GM19193 (cell line): ENCODE measurements at regions not wholly inside any gene's neighbourhood (a gene's known extent, or its start where the extent isn't known, plus 50 kb on each side); places are given as distances from the start of the nearest gene placed in this dataset.

Experiments used
- POLR2A ChIP-seq: IDR thresholded peaks from 4 replicates; pipeline ENCODE4 v1.6.1; 2011; ENCODE audit not compliant: insufficient read depth, insufficient read length; ENCODE audit errors: extremely low read depth

GRCh38 chr22:48534395-48534958 lies 1293.2 kb downstream of the BRD1 start:
- no peak for TF ChIP-seq POLR2A

DNA sequence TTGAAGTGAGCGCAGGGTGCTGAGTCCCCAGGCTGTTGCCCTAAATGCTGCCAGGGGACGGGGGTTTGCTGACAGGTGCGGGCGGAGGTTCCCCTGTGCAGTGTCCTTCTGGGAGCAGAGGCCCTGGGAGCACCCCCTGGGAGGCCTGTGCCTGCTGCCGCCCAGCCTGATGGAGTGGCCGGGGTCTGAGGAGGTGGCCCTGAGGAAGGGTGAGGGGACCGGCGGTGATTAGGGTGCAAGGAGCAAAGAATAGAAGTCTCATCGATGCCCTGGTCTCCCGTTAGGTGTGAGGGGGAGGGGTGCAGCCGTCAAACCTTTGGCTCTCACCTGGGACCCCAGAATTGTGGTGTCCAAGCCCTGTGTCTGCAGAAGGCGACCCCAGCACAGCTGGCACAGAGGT lies 1294.7 kb downstream of the BRD1 start:
- no peak for TF ChIP-seq POLR2A

DNA sequence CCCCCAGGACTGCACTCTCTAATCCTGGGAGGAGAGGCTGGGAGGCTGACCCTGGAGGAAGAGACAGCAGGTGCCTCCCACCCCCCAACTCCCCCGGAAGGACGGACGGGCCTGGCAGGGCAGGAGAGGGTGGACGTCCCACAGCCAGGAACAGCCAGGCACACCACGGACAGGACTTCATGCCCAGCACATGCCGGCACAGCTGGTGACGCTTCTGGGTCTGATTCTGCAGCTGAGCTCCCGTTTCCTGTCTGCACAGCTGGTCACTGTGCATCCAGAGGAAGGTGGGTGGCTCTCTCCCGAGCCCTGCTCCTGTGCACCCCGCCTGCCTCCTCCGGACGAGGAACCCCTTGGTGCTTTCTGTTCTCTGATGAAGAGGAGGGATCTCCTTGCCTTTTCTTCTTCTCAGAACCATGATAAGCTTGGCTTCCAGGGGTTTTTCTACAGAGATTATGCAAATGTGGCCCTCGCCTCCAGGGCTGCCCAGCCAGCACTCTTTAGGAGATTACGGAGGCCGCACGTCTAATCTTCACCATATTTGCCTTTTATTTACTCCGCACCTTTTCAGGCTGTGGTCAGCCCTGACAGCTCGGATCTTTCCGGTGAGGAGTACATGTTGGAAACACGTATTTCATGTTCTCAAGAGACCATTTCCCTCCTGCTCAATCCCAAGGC lies 1295.8 kb downstream of the BRD1 start:
- no peak for TF ChIP-seq POLR2A

- no peak for TF ChIP-seq POLR2A
These were observed 1296.6 kb downstream of the BRD1 start for GRCh38 chr22:48531108-48531507.

DNA sequence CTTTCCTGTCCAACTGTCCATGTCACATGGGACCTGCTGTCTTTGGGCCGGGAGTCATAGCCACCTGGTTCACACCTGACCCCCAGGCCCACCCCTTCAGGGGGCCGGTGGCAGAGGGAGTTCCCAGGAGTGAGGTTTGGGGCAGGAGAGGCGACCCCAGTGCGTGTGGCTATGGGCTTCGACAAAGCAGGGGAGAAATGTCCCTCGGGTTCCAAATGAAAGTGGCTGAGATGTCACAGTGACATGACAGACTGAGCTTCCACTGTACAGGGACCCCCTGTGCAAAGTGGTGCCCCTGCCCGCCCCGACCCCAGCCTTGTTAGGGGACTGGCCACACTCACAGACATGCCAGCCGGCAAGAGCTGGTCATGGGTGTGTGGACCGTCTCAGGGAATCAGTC lies 1297.0 kb downstream of the BRD1 start:
- no peak for TF ChIP-seq POLR2A

- no peak for TF ChIP-seq POLR2A
These were observed 1299.3 kb downstream of the BRD1 start for GRCh38 chr22:48528221-48528915.

DNA sequence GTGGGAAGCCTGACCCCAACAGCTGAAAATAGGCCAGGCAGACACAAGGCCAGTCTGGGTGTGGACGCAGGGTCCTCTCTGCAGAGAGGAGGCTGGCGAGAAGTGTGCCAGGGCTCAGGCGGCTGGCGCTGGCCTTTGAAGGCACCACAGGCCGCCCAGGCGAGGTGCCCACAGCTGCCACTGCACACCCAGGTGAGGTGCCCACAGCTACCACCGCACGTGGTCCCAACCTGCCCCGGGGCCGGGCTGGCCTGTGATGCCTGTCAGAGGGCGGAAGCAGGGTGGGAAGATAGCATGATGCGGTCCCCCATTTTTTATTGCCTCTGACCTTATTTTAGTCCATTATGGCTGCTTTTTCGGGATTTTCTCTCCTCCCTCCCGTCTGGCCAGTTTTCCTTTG lies 1303.9 kb downstream of the BRD1 start:
- no peak for TF ChIP-seq POLR2A

- no peak for TF ChIP-seq POLR2A
These were observed 1304.6 kb downstream of the BRD1 start for GRCh38 chr22:48523091-48523490.

DNA sequence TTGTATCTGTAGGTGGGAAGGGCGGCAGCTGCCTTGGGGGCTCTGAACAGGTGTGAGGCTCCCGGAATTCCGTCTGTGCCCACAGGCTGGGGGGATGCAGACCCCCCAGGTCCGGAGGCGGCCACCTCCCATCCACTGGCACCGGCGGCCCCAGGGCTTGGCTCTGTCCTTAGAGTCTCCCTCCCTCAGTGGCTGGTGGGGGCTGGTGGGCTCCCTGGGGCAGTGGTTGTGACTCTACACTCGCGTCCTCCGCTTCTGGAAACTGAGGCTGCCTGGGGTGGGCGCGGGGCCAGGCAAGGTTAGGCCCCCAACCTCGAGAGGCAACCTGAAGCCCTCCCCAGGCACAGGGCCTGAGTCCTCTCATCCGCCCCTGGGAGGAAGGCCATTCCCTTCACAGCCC lies 1305.4 kb downstream of the BRD1 start:
- TF ChIP-seq POLR2A = no peak

DNA sequence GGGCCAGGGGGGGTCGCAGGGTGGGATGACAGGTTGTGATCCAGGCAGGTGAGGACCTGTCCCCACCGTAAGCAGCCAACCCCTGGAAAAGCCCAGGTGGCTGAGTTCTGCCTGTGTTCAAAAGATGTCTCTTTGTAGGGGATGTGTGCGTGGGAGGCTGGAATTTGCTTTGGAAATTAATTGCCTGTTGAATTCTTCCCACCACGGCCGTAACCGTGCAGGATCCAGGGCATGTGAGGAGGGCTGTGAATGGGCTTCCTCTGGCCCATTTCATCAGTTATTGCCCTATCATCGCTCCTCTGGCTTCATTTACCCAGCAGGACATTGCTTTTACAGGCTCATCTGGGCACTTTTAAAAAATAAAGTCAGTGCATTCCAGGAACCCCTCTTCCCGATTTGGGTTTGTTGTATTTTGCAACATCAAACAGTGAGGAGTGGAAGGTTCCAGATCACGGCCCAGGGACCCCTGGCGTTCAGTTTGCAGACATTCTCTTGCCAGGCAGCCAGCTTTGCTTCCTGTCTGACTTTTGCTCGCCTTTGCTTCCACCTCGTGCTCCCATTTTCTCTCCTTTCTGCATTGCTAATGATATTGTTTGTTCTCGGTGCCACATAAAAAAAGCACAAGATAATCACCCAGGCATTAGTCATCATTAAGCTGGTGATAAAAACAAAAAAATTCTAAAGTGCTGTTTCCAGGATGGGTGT lies 1306.6 kb downstream of the BRD1 start:
- no peak for TF ChIP-seq POLR2A

GRCh38 chr22:48520207-48520606 lies 1307.5 kb downstream of the BRD1 start:
- no peak for TF ChIP-seq POLR2A

DNA sequence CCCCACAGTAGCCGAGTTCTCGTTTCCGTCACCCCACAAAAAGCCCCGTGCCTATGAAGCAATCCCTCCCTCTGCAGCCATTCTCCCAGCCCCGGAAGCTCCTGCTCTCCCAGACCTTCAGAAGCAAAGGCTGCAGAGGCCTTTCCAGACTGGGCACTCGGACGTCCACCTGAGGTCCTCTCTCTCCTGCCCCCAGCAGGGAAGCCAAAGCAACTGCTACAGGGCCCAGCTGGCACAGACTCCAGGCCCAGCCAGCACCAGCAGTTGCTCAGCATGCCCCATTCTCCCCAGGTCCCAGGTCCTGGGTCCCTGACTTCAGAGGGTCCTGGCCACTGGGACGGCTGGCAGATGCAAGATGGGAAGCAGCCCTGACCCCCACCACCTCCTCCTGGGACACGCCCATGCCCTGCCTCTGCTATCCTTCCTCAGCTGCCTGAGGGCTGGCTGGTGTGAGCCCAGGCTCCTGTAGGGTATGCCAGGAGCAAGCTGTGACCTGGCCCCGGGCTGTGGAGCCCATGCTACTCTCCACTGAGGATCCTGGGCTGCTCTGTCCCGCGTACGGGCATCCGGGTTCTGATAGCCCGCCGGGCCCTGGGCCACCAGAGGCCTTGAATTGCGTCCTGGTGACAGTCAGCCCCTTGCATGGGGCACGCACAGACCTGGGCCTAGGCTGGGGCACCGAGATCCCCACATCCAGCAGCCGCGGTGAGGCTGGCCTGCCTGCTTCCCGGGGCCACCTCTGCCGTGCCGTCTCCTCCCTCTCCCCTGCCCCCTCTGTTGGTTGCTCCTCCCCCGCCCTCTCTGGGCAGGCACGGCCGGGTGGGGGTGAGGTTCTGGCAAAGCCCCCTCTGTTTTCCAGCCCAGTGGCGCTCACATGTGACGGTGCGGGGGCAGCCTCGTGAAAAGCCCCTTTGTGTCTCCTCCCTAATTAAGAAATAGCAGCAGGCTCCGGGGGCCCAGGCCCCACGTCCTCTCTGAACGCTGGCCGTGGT lies 1310.3 kb downstream of the BRD1 start:
- no peak for TF ChIP-seq POLR2A

DNA sequence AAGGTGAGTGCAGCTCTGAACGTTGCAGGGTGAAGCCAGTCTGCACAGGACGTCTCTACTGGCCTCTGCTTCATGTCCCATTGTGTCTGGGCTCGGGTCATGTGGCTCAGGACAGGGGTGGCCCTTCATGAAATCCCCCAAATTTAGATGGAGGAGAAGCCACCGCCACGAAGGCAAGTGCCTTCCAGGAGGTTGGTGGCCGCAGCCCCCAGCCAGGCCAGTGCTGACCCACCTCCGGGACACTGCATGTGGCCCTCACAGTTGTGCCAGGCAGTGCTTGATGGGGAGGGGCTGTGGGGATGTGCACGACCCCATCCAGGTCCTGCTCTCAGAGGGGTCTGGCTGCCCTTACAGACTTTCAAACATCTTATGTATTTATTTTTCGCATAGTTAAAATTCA lies 1311.1 kb downstream of the BRD1 start:
- no peak for TF ChIP-seq POLR2A

DNA sequence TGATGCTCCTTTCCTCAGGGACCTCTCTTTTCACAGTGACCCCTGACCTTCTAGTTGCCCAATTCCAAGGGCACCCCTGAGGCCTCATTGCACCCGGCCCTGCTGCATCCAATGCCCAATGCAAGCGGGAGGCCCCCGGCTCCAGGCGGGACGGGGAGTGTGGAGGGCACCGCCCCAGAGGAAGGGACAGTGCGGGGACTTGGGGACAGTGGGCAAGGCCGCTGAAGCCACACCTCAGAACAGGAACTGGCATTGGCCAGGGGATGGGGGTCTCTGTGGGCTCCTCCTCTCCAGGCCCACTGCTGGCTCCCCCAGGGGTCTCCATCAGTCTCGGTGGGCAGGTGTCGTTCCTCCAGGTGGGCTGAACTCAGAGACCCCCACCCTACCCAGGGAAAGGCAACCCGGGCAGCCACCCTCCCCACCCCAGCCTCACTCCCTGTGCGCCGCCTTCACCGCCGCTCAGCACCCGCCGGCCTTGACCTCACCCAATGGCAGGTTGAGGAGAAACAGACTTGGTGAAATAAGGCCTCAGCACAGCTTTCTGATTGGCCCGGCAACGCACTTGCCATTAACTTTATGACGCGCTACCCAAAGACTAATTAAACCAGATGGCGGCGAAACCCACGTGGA lies 1312.0 kb downstream of the BRD1 start:
- TF ChIP-seq POLR2A = no peak
